Kidney (tissue), 13 donors: ENCODE measurements at regions not wholly inside any gene's neighbourhood (a gene's known extent, or its start where the extent isn't known, plus 50 kb on each side); places are given as distances from the start of the nearest gene placed in this dataset.

Experiments used
- DNase-seq, 5 donors: peaks; one replicate each; pipeline ENCODE4 v3.0.0-alpha.2; 2013 to 2020
- FAIRE-seq: peaks from 2 replicates; lab custom pipeline; 2012; peaks lifted over from hg19 to GRCh38; lab: Jason Lieb, UNC
- H3K27ac ChIP-seq, 2 donors: one replicate each; pipeline ENCODE4 v1.7.0; 2013; ENCODE audit warnings: low read depth in 2 of 2, low read length in 2 of 2, inconsistent platforms in 1 of 2
- H3K27me3 ChIP-seq: one replicate; pipeline ENCODE4 v1.7.1; 2013; ENCODE audit warnings: low read length, inconsistent platforms; ENCODE audit not compliant: control insufficient read depth, insufficient read depth
- H3K36me3 ChIP-seq, 3 donors: one replicate each; pipeline versions ENCODE4 v1.7.0 to v1.7.1; 2013; ENCODE audit warnings: low read length in 3 of 3, control low read depth in 1 of 3, inconsistent platforms in 1 of 3; ENCODE audit not compliant: insufficient read depth in 3 of 3, control insufficient read depth in 2 of 3
- H3K4me1 ChIP-seq, 3 donors: one replicate each; pipeline versions ENCODE4 v1.7.0 to v1.7.1; 2013; ENCODE audit warnings: low read length in 3 of 3, inconsistent platforms in 1 of 3, low read depth in 1 of 3; ENCODE audit not compliant: control insufficient read depth in 2 of 3, insufficient read depth in 2 of 3
- H3K4me3 ChIP-seq, 3 donors: one replicate each; pipeline versions ENCODE4 v1.7.0 to v1.8.1; 2013; ENCODE audit warnings: low read length in 3 of 3, control low read depth in 1 of 3, inconsistent platforms in 1 of 3
- H3K9ac ChIP-seq, 3 donors: one replicate each; pipeline versions ENCODE4 v1.7.0 to v1.7.1; 2013; ENCODE audit warnings: low read length in 3 of 3, control low read depth in 1 of 3, inconsistent platforms in 1 of 3
- H3K9me3 ChIP-seq, 3 donors: one replicate each; pipeline versions ENCODE4 v1.7.0 to v1.7.1; 2013; ENCODE audit warnings: low read length in 3 of 3, control low read depth in 1 of 3, inconsistent platforms in 1 of 3; ENCODE audit not compliant: control insufficient read depth in 2 of 3, insufficient read depth in 1 of 3
- CTCF ChIP-seq: IDR thresholded peaks from 3 replicates; pipeline ENCODE4 v1.5.1; 2012; ENCODE audit warnings: mild to moderate bottlenecking, moderate library complexity, borderline replicate concordance; ENCODE audit not compliant: insufficient read depth; ENCODE audit errors: extremely low read depth
- intact Hi-C: fragments of 100-400 bp; cut with DNase I; formaldehyde crosslinking; loops from one replicate; pipeline ENCODE4 v1.11.1; 2022
- donor health status: control.
- donor health status: control.
- donor health status: control.
- donor health status: control.
- donor health status: control.
- donor health status: DM: yes; HTN: yes; CAD: no.
- donor health status: Normal renal cell carcinoma (clear cell type).

- H3K9me3 ChIP-seq, result no peaks in the 10 kb centered on the region
- TF ChIP-seq CTCF, result no peak
- H3K36me3 ChIP-seq, result no peaks in the 10 kb centered on the region
- peaks cover 4 to 25% (median 14%) of the 10 kb centered on the region in 3 donors for H3K4me1 ChIP-seq
- FAIRE-seq (no peak), DNase-seq (no peak)
- H3K9ac ChIP-seq, result no peak overlapping the region
- H3K4me3 ChIP-seq, result no peak overlapping the region
- H3K27ac ChIP-seq, result no peak overlapping the region
- intact Hi-C loops, result no loop called here
- H3K27me3 ChIP-seq, result no peaks in the 10 kb centered on the region
These were observed 83.4 kb upstream of the PLET1 start for GRCh38 chr11:112344040-112344413.

GRCh38 chr11:112345166-112345565 is 84.5 kb upstream of the PLET1 start:
- H3K36me3 ChIP-seq, result no peaks in the 10 kb centered on the region
- H3K27me3 ChIP-seq, result no peaks in the 10 kb centered on the region
- no peak overlapping the region for H3K9ac ChIP-seq
- intact Hi-C loops, result no loop called here
- H3K27ac ChIP-seq, result no peak overlapping the region
- no peak for DNase-seq
- TF ChIP-seq CTCF, result no peak
- H3K4me3 ChIP-seq, result no peak overlapping the region
- H3K9me3 ChIP-seq, result no peaks in the 10 kb centered on the region
- FAIRE-seq, result no peak
- peaks cover 4 to 25% (median 14%) of the 10 kb centered on the region in 3 donors for H3K4me1 ChIP-seq

GRCh38 chr11:112345706-112346105 is 85.0 kb upstream of the PLET1 start:
- no peak overlapping the region for H3K27ac ChIP-seq
- intact Hi-C loops, result no loop called here
- TF ChIP-seq CTCF, result no peak
- no peaks in the 10 kb centered on the region for H3K9me3 ChIP-seq
- H3K9ac ChIP-seq, result no peak overlapping the region
- H3K27me3 ChIP-seq, result no peaks in the 10 kb centered on the region
- H3K4me1 ChIP-seq, result peaks cover 4 to 25% (median 14%) of the 10 kb centered on the region in 3 donors
- FAIRE-seq, result no peak
- DNase-seq, result peak in 3 of 5 donors; percentile 24 to 32 (median 29)
- H3K4me3 ChIP-seq, result no peak overlapping the region
- no peaks in the 10 kb centered on the region for H3K36me3 ChIP-seq

GRCh38 chr11:112346586-112346985 is 85.9 kb upstream of the PLET1 start:
- H3K27ac ChIP-seq, result no peak overlapping the region
- H3K27me3 ChIP-seq, result no peaks in the 10 kb centered on the region
- H3K9ac ChIP-seq, result no peak overlapping the region
- FAIRE-seq (no peak), DNase-seq (no peak)
- no peak for TF ChIP-seq CTCF
- H3K9me3 ChIP-seq, result no peaks in the 10 kb centered on the region
- H3K4me1 ChIP-seq, result peaks cover 4 to 25% (median 14%) of the 10 kb centered on the region in 3 donors
- intact Hi-C loops, result no loop called here
- no peaks in the 10 kb centered on the region for H3K36me3 ChIP-seq
- no peak overlapping the region for H3K4me3 ChIP-seq
